Gastroesophageal sphincter (tissue), 4 donors: ENCODE measurements at regions not wholly inside any gene's neighbourhood (a gene's known extent, or its start where the extent isn't known, plus 50 kb on each side); places are given as distances from the start of the nearest gene placed in this dataset.

Experiments used
- ATAC-seq: fragments of 150-250 bp; one replicate; pipeline ENCODE4 v1.9.1; 2016; ENCODE audit warnings: mild to moderate bottlenecking, moderate library complexity
- H3K27ac ChIP-seq, 4 donors: fragments of 200-600 bp; sonication (generic) in 3 of 4; 1 replicate in 3 of 4; 2 replicates in 1 of 4; pipeline ENCODE4 v1.5.1; 2016 to 2019
- H3K27me3 ChIP-seq: fragments of 200-600 bp; sonication (generic); one replicate; pipeline ENCODE4 v1.5.1; 2019
- H3K36me3 ChIP-seq, 2 donors: fragments of 200-600 bp; sonication (generic); one replicate each; pipeline ENCODE4 v1.5.1; 2019; ENCODE audit warnings: control low read depth in 1 of 2
- H3K4me1 ChIP-seq, 3 donors: fragments of 200-600 bp; sonication (generic); 1 replicate in 2 of 3; 2 replicates in 1 of 3; pipeline ENCODE4 v1.5.1; 2016 to 2019; ENCODE audit warnings: control low read depth in 2 of 3
- H3K4me3 ChIP-seq, 2 donors: fragments of 200-600 bp; sonication (generic); one replicate each; pipeline ENCODE4 v1.5.1; 2019; ENCODE audit warnings: mild to moderate bottlenecking in 1 of 2, moderate library complexity in 1 of 2
- H3K9me3 ChIP-seq, 3 donors: fragments of 200-600 bp; sonication (generic); one replicate each; pipeline ENCODE4 v1.5.1; 2017 to 2019; ENCODE audit warnings: control low read depth in 2 of 3
- CTCF ChIP-seq, 4 experiments: fragments of 200-600 bp in 2 of 4; fragments of 450-650 bp in 2 of 4; sonication (generic) in 1 of 4; IDR thresholded peaks; one replicate each; pipeline ENCODE4 v1.5.1; 2017 to 2019; ENCODE audit warnings: antibody characterized with exemption in 4 of 4, mild to moderate bottlenecking in 2 of 4, moderate library complexity in 2 of 4
- EP300 ChIP-seq: sonication (generic); formaldehyde crosslinking; IDR thresholded peaks from one replicate; pipeline ENCODE4 v1.6.1; 2017; ENCODE audit warnings: antibody characterized with exemption, mild to moderate bottlenecking
- POLR2A ChIP-seq, 2 donors: fragments of 450-650 bp; IDR thresholded peaks; one replicate each; pipeline ENCODE4 v1.6.1; 2017; ENCODE audit warnings: antibody characterized with exemption in 2 of 2, mild to moderate bottlenecking in 2 of 2, moderate library complexity in 1 of 2
- POLR2AphosphoS5 ChIP-seq: sonication (generic); formaldehyde crosslinking; IDR thresholded peaks from one replicate; pipeline ENCODE4 v1.6.1; 2017; ENCODE audit warnings: antibody characterized with exemption
- WGBS, 2 donors: methylation state at CpG; one replicate each; pipeline ENCODE4 v1.1.5; 2018; ENCODE audit warnings: low coverage in 1 of 2; 5-methylcytosine and 5-hydroxymethylcytosine counted together

GRCh38 chr10:131032329-131033165 is 279.0 kb downstream of the TCERG1L start:
- ATAC-seq = no peak
- Histone ChIP-seq H3K27me3 (peaks cover 42% of the 10 kb centered on the region), H3K9me3 (no peaks in the 10 kb centered on the region), H3K27ac (no peak overlapping the region), H3K4me1 (no peaks in the 10 kb centered on the region), H3K36me3 (no peaks in the 10 kb centered on the region), H3K4me3 (no peak overlapping the region)
- 45 to 78% methylated on average over 4 to 15 of the region's 26 CpGs for WGBS, 2 donors
- TF ChIP-seq CTCF (IDR thresholded peaks at IDR 0.05) = no peak
- no peak for TF ChIP-seq POLR2A (IDR thresholded peaks at IDR 0.05)
- no peak for TF ChIP-seq POLR2AphosphoS5
- TF ChIP-seq EP300 = no peak

GRCh38 chr10:131033166-131034085 is 278.1 kb downstream of the TCERG1L start:
- Histone ChIP-seq H3K9me3 (no peaks in the 10 kb centered on the region), H3K4me3 (no peak overlapping the region), H3K27me3 (peaks cover 42% of the 10 kb centered on the region), H3K4me1 (no peaks in the 10 kb centered on the region), H3K27ac (no peak overlapping the region), H3K36me3 (no peaks in the 10 kb centered on the region)
- no peak for ATAC-seq
- WGBS, 2 donors = 67 to 76% methylated on average over 6 to 8 of the region's 10 CpGs
- no peak for TF ChIP-seq EP300
- no peak for TF ChIP-seq POLR2A (IDR thresholded peaks at IDR 0.05)
- TF ChIP-seq CTCF (IDR thresholded peaks at IDR 0.05) = no peak
- no peak for TF ChIP-seq POLR2AphosphoS5

- no peaks in the 10 kb centered on the region for H3K4me1 ChIP-seq
- TF ChIP-seq POLR2AphosphoS5 = no peak
- no peak for TF ChIP-seq POLR2A (IDR thresholded peaks at IDR 0.05)
- TF ChIP-seq EP300 = no peak
- TF ChIP-seq CTCF (IDR thresholded peaks at IDR 0.05) = no peak
- no peak overlapping the region for H3K27ac ChIP-seq
- WGBS, 2 donors = 50 to 60% methylated on average over 1 to 4 of the region's 8 CpGs
- H3K4me3 ChIP-seq = no peak overlapping the region
- no peaks in the 10 kb centered on the region for H3K9me3 ChIP-seq
- no peaks in the 10 kb centered on the region for H3K36me3 ChIP-seq
- H3K27me3 ChIP-seq = peaks cover 42% of the 10 kb centered on the region
- ATAC-seq = no peak
Measured at GRCh38 chr10:131034451-131034850, 277.1 kb downstream of the TCERG1L start.

- H3K4me1 ChIP-seq = no peaks in the 10 kb centered on the region
- TF ChIP-seq POLR2A (IDR thresholded peaks at IDR 0.05) (no peak), POLR2AphosphoS5 (no peak), EP300 (no peak), CTCF (IDR thresholded peaks at IDR 0.05) (no peak)
- no peaks in the 10 kb centered on the region for H3K9me3 ChIP-seq
- no peaks in the 10 kb centered on the region for H3K36me3 ChIP-seq
- WGBS, 2 donors = 36 to 47% methylated on average over 8 to 12 of the region's 12 CpGs
- peaks cover 38% of the 10 kb centered on the region for H3K27me3 ChIP-seq
- no peak for ATAC-seq
- no peak overlapping the region for H3K27ac ChIP-seq
- H3K4me3 ChIP-seq = no peak overlapping the region
Measured at GRCh38 chr10:131035779-131036178, 275.7 kb downstream of the TCERG1L start.
